SK-N-SH treated with all-trans-retinoic acid at 6 μM for 48 hours (cell line): ENCODE measurements at regions not wholly inside any gene's neighbourhood (a gene's known extent, or its start where the extent isn't known, plus 50 kb on each side); places are given as distances from the start of the nearest gene placed in this dataset.

Experiments
- BACH2 ChIP-seq: fragments of 250-450 bp; sonication (Bioruptor Pico); IDR thresholded peaks from 2 replicates; pipeline ENCODE4 v1.9.0; 2021; ENCODE audit warnings: mild to moderate bottlenecking, borderline replicate concordance
- ZC3H10 ChIP-seq: fragments of 250-450 bp; sonication (Bioruptor Pico); IDR thresholded peaks from 2 replicates; pipeline ENCODE4 v1.5.1; 2021; ENCODE audit warnings: mild to moderate bottlenecking, moderate library complexity
- ZFP3 ChIP-seq: fragments of 250-450 bp; sonication (Bioruptor Pico); IDR thresholded peaks from 2 replicates; pipeline ENCODE4 v1.5.0; 2020; ENCODE audit warnings: mild to moderate bottlenecking, moderate library complexity
- TF ChIP-seq, protein P1 (sequence below): fragments of 250-450 bp; sonication (Bioruptor Pico); IDR thresholded peaks from 2 replicates; pipeline ENCODE4 v1.5.0; 2020; ENCODE audit warnings: mild to moderate bottlenecking, moderate library complexity

DNA sequence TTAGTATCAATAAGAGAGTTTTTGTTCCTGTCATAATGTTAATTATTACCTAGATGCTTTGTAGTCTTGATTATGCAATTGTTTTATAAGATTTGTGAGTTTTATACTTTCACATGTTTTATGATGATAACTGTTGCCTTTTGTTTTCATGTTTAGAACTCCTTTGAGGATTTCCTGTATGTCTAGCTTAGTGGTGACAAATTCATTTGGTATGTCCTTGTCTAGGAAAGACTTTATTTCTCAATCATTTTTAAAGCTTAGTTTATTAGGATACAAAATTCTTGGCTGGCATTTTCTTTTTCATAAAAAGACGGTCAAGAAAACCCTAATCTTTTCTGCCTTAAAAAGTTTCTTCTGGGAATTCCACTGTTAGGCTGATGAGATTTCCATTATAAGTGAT is 849.9 kb upstream of the EYS start:
- no peak for TF ChIP-seq BACH2 (CRISPR knock-in tag)
- TF ChIP-seq ZFP3 (CRISPR knock-in tag) = no peak
- TF ChIP-seq, protein P1, sequence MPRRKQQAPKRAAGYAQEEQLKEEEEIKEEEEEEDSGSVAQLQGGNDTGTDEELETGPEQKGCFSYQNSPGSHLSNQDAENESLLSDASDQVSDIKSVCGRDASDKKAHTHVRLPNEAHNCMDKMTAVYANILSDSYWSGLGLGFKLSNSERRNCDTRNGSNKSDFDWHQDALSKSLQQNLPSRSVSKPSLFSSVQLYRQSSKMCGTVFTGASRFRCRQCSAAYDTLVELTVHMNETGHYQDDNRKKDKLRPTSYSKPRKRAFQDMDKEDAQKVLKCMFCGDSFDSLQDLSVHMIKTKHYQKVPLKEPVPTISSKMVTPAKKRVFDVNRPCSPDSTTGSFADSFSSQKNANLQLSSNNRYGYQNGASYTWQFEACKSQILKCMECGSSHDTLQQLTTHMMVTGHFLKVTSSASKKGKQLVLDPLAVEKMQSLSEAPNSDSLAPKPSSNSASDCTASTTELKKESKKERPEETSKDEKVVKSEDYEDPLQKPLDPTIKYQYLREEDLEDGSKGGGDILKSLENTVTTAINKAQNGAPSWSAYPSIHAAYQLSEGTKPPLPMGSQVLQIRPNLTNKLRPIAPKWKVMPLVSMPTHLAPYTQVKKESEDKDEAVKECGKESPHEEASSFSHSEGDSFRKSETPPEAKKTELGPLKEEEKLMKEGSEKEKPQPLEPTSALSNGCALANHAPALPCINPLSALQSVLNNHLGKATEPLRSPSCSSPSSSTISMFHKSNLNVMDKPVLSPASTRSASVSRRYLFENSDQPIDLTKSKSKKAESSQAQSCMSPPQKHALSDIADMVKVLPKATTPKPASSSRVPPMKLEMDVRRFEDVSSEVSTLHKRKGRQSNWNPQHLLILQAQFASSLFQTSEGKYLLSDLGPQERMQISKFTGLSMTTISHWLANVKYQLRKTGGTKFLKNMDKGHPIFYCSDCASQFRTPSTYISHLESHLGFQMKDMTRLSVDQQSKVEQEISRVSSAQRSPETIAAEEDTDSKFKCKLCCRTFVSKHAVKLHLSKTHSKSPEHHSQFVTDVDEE (CRISPR knock-in tag) = no peak
- no peak for TF ChIP-seq ZC3H10 (CRISPR knock-in tag)
